HuH-7 (cell line): ENCODE measurements at regions not wholly inside any gene's neighbourhood (a gene's known extent, or its start where the extent isn't known, plus 50 kb on each side); places are given as distances from the start of the nearest gene placed in this dataset.
"Not testable (repeated sequence)": the region's sequence is repeated elsewhere in the genome, so short reads cannot be mapped to it uniquely, and the experiment has no call there.

Experiments
- DNase-seq: peaks from one replicate; pipeline ENCODE4 v3.0.0; 2011; ENCODE audit warnings: low spot score

GRCh38 chr21:5217933-5218332, 5303.4 kb upstream of the TPTE start:
- not testable (repeated sequence) for DNase-seq

GRCh38 chr21:5219988-5220387, 5301.4 kb upstream of the TPTE start:
- not testable (repeated sequence) for DNase-seq

GRCh38 chr21:5220468-5220867, 5300.9 kb upstream of the TPTE start:
- not testable (repeated sequence) for DNase-seq

GRCh38 chr21:5221458-5222050, 5299.8 kb upstream of the TPTE start:
- DNase-seq: not testable (repeated sequence)

GRCh38 chr21:5222996-5223782, 5298.2 kb upstream of the TPTE start:
- not testable (repeated sequence) for DNase-seq

- DNase-seq: not testable (repeated sequence)
These were observed 5297.2 kb upstream of the TPTE start for GRCh38 chr21:5224156-5224555.

GRCh38 chr21:5227252-5227651, 5294.1 kb upstream of the TPTE start:
- not testable (repeated sequence) for DNase-seq

- not testable (repeated sequence) for DNase-seq
These were observed 5290.8 kb upstream of the TPTE start for GRCh38 chr21:5230561-5230960.

GRCh38 chr21:5231261-5231660, 5290.1 kb upstream of the TPTE start:
- DNase-seq: peak; percentile 4

GRCh38 chr21:5232176-5232958, 5289.0 kb upstream of the TPTE start:
- not testable (repeated sequence) for DNase-seq

GRCh38 chr21:5235761-5236160, 5285.6 kb upstream of the TPTE start:
- DNase-seq: not testable (repeated sequence)

GRCh38 chr21:5236846-5237675, 5284.3 kb upstream of the TPTE start:
- not testable (repeated sequence) for DNase-seq

GRCh38 chr21:5240521-5240920, 5280.9 kb upstream of the TPTE start:
- DNase-seq: not testable (repeated sequence)

GRCh38 chr21:5242732-5243131, 5278.7 kb upstream of the TPTE start:
- DNase-seq: not testable (repeated sequence)

- not testable (repeated sequence) for DNase-seq
These were observed 5278.1 kb upstream of the TPTE start for GRCh38 chr21:5243257-5243656.

GRCh38 chr21:5243715-5244375, 5277.5 kb upstream of the TPTE start:
- not testable (repeated sequence) for DNase-seq

- DNase-seq: not testable (repeated sequence)
These were observed 5277.0 kb upstream of the TPTE start for GRCh38 chr21:5244376-5244718.

- not testable (repeated sequence) for DNase-seq
These were observed 5276.4 kb upstream of the TPTE start for GRCh38 chr21:5244954-5245353.

GRCh38 chr21:5246416-5246815, 5275.0 kb upstream of the TPTE start:
- not testable (repeated sequence) for DNase-seq

- DNase-seq: not testable (repeated sequence)
These were observed 5274.0 kb upstream of the TPTE start for GRCh38 chr21:5247399-5247798.

- not testable (repeated sequence) for DNase-seq
These were observed 5271.3 kb upstream of the TPTE start for GRCh38 chr21:5250128-5250527.
